Gastroesophageal sphincter (tissue), 3 donors: ENCODE measurements at regions not wholly inside any gene's neighbourhood (a gene's known extent, or its start where the extent isn't known, plus 50 kb on each side); places are given as distances from the start of the nearest gene placed in this dataset.

ENCODE experiments used
- POLR2AphosphoS5 ChIP-seq: sonication (generic); formaldehyde crosslinking; IDR thresholded peaks from one replicate; pipeline ENCODE4 v1.6.1; 2017; ENCODE audit warnings: antibody characterized with exemption
- TF ChIP-seq, protein P1 (sequence below), 4 experiments: fragments of 200-600 bp in 2 of 4; fragments of 450-650 bp in 2 of 4; sonication (generic) in 1 of 4; IDR thresholded peaks; one replicate each; pipeline ENCODE4 v1.5.1; 2017 to 2019; ENCODE audit warnings: antibody characterized with exemption in 4 of 4, mild to moderate bottlenecking in 2 of 4, moderate library complexity in 2 of 4

DNA sequence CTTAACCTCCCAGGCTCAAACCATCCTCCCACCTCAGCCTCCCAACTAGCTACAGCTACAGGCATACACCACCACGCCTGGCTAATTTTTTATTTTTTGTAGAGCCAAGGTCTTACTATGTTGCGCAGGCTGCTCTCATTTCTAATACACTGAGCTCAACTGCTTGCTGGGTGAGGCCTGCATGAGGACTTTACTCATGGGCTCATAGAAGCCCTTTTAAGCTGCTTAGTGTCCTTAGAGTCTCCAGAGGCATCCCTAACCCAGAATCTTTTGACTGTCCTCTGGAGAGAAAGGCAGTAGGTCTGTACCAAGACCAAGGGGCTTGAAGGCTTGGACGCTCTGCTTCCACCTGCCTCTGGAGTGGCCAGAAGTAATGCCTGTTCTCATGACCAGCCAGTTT lies 141.6 kb downstream of the TM9SF2 start:
- TF ChIP-seq, protein P1, sequence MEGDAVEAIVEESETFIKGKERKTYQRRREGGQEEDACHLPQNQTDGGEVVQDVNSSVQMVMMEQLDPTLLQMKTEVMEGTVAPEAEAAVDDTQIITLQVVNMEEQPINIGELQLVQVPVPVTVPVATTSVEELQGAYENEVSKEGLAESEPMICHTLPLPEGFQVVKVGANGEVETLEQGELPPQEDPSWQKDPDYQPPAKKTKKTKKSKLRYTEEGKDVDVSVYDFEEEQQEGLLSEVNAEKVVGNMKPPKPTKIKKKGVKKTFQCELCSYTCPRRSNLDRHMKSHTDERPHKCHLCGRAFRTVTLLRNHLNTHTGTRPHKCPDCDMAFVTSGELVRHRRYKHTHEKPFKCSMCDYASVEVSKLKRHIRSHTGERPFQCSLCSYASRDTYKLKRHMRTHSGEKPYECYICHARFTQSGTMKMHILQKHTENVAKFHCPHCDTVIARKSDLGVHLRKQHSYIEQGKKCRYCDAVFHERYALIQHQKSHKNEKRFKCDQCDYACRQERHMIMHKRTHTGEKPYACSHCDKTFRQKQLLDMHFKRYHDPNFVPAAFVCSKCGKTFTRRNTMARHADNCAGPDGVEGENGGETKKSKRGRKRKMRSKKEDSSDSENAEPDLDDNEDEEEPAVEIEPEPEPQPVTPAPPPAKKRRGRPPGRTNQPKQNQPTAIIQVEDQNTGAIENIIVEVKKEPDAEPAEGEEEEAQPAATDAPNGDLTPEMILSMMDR (IDR thresholded peaks at IDR 0.05), result no peak
- no peak for TF ChIP-seq POLR2AphosphoS5
